ENCODE measurements at regions not wholly inside any gene's neighbourhood (a gene's known extent, or its start where the extent isn't known, plus 50 kb on each side); places are given as distances from the start of the nearest gene placed in this dataset.
A peak's percentile ranks its signal among the peaks of the same experiment; 100 is the strongest.

GRCh38 chr16:72406390-72406789 lies 234.4 kb upstream of the PMFBP1 start:
- DNase-seq (ENCODE audit: low spot score): no peak

- no peak for DNase-seq (ENCODE audit: low spot score)
Measured at GRCh38 chr16:72404299-72404698, 232.3 kb upstream of the PMFBP1 start.

GRCh38 chr16:72401084-72401361 lies 229.1 kb upstream of the PMFBP1 start:
- no peak for DNase-seq (ENCODE audit: low spot score)

GRCh38 chr16:72400257-72401083 lies 228.5 kb upstream of the PMFBP1 start:
- DNase-seq (ENCODE audit: low spot score): peak; percentile 35

DNA sequence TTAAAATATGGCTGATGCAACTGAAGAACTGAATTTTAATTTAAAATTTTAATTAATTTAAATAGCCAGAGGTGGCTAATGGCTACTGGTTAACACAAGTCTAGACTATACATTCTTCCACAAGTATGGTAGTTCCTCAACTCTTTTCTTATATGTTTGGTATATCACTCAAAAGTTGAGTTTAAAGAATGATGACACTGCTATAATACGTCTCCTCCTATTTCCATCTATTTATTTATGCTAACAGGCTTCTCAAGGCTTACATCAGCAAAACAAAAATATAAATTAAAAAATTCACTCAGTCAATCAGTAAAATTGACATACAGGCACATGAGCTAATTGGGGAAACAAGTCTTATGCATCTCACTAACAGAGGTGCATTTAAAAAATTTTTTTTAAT lies 227.9 kb upstream of the PMFBP1 start:
- no peak for DNase-seq (ENCODE audit: low spot score)

DNA sequence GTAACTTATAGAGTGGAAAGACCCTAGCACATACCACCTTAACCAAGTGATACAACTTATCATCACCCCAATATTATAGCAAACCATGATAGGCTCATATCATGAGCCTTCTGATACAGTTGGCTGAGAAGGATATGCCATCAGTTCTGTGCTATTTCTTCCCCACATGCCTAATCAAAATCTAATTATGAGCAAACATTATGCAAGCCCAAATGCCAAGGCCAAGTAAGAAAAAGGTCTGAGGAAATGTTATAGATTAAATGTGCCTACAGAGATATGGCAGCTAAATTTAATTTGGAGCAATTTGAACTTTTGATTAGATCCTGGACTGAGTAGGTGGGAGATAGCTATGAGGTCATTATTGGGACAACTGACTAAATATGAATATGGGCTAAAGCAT lies 225.9 kb upstream of the PMFBP1 start:
- no peak for DNase-seq (ENCODE audit: low spot score)

GRCh38 chr16:72394526-72394925 lies 222.6 kb upstream of the PMFBP1 start:
- no peak for DNase-seq (ENCODE audit: low spot score)

DNA sequence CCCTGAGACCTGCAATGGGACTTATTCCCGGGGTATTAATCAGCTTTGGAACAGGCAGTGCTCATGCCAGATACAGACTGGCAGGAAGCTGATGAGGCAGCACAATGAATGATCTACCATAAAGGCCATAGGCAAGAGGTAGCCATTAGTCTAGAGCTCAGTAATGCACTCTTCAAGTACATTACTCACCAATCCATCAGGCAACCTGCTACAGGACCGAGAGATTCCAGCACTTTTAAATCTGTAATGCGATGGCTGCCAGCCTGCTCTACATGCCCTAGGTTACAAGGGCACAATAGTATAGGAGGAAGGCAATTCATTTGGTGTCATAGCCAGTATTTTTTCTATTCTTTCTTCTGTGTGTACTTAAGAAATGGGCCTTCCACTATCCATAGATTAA lies 217.8 kb upstream of the PMFBP1 start:
- no peak for DNase-seq (ENCODE audit: low spot score)

DNA sequence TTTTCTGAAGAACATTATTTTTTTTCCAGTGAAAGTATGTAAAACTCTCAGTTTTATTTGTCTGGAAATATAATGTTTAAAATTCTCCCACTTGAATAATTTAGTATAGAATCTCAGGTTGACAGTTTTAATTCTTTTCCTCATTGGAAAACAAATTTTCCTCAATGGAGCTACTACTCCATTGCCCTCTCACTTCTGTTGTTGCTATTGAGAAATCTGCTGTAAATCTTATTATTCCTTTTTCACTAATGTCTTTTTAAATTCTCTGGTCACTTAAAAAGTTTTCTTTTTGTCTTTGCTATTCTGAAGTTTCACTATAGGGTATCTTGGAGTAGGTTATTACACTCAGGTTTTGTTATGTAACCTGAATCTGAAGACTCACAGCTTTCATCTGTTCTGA lies 216.1 kb upstream of the PMFBP1 start:
- DNase-seq (ENCODE audit: low spot score): no peak

GRCh38 chr16:72384651-72385050 lies 212.7 kb upstream of the PMFBP1 start:
- DNase-seq (ENCODE audit: low spot score): no peak

DNA sequence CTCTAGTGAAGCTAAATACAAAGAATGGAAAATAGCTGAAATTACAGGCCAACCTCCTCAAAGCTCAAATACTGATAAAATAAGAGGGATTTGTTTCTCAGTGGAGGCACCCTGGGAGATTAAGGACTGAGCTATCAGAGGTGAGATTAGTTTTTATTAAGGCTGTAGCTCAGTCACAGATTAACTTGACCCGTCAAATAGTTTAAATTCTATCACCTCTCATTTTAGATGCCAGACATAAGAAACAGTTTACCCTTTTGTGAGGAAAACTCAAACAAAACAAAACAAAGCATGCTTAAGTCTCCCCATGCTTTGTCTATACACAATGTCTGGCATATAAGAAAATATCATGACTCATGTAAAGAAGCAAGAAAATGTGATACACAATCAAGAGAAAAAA lies 208.3 kb upstream of the PMFBP1 start:
- DNase-seq (ENCODE audit: low spot score): no peak

GRCh38 chr16:72373201-72373600 lies 201.2 kb upstream of the PMFBP1 start:
- no peak for DNase-seq (ENCODE audit: low spot score)

DNA sequence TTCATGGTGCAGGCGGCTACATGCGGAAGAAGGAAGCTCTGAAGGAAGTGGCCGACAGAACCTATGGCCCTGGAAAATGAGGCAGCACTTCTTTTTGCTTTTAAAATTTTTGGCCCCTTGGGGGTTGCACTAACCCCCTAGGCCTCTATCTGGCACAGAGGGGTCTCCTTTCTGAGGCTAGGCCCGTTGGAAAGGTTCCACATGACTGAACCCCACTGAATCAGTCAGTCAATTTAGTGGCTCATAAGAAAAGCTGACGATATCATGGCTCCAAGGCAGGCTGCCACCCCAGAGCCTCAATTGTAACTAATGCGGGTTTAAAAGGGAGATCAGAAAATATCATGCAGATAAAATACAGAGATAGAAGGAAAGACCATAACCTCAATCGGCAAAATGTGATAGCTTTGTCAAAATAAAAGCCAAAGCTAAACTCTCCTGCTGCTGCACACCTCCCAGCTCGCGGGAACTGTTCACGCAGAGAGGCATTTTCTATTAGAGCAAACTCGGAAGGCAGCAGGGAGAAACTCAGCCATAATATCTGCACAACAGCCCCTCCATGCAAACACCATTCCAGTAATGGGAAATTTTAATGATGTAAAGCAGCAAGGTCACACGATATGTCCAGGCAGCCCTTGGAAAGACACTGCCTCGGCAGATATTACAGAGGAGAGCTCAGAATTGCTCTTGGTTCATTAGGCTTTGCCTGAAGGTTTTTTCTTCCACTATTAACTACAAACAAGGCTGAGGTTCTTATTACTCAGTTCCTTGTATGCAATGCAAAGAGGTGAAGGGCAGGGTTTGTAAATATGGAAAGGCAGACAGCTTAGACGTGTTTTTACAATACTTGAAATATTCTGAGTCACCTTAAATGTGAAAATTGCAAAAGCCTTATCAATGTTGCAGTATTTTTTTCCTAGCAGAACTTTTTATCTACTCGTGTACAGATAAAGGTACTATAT lies 200.4 kb upstream of the PMFBP1 start:
- no peak for DNase-seq (ENCODE audit: low spot score)

GRCh38 chr16:72371307-72372086 lies 199.5 kb upstream of the PMFBP1 start:
- no peak for DNase-seq (ENCODE audit: low spot score)

DNA sequence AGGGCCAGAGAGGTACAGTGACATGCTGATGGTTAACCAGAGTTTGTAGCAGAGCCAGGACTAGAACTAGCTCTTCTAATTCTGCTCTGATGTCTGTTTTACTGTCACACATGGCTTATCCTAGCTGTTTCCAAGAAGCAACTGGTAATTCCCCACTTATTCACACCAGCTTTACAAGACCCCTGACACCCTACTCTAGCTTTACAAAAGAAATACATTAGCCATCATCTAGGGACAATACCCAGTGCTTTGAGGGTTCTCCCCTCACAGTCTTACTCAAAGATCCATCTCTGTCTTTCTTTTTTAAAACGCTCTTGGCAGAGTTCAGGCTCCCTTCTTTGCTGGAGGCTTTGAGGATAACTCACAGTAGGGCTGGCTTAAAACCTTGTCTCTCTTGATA lies 197.3 kb upstream of the PMFBP1 start:
- DNase-seq (ENCODE audit: low spot score): no peak

GRCh38 chr16:72367851-72368250 lies 195.9 kb upstream of the PMFBP1 start:
- DNase-seq (ENCODE audit: low spot score): no peak

DNA sequence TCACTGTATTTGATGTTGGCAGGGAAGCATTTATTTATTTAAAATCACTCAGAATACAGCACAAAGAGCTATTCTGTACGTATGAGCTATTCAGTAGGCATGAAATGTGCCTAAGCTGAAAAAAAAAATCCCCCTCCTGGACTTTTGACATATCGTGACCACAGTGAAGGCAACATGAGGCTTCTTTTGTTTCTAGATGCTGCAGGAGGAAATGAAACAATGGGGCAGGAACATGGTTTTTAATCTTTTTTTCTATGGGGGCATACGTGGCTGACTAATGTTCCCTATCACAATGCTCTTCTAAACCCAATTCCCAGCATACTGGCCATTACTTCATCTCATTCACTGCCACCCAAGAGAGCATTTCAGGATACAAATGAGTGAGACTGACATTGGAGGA lies 191.0 kb upstream of the PMFBP1 start:
- no peak for DNase-seq (ENCODE audit: low spot score)

GRCh38 chr16:72362476-72362875 lies 190.5 kb upstream of the PMFBP1 start:
- no peak for DNase-seq (ENCODE audit: low spot score)

- no peak for DNase-seq (ENCODE audit: low spot score)
Measured at GRCh38 chr16:72357910-72358309, 186.0 kb upstream of the PMFBP1 start.

GRCh38 chr16:72355561-72355960 lies 183.6 kb upstream of the PMFBP1 start:
- no peak for DNase-seq (ENCODE audit: low spot score)

GRCh38 chr16:72349719-72350118 lies 177.8 kb upstream of the PMFBP1 start:
- no peak for DNase-seq (ENCODE audit: low spot score)

DNA sequence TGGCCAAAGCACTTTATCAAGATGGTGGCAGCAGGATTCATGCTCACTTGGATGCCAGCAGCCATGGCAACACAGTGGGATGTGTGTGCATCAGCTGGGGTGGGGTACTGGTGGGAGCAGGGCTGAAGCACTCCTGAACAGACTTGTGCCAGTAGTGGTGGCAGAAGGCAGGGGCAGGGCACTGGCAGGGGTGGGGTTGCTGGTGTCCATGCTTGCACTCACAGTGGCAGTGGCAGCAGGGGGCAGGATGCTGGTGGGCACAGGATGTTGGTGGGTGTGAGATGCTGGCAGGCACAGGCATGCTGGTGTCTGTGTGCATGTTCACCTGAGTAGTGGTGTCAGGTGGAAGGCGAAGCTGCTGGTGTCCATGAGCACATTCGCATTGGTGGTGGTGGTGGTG lies 161.0 kb upstream of the PMFBP1 start:
- no peak for DNase-seq (ENCODE audit: low spot score)

DNA sequence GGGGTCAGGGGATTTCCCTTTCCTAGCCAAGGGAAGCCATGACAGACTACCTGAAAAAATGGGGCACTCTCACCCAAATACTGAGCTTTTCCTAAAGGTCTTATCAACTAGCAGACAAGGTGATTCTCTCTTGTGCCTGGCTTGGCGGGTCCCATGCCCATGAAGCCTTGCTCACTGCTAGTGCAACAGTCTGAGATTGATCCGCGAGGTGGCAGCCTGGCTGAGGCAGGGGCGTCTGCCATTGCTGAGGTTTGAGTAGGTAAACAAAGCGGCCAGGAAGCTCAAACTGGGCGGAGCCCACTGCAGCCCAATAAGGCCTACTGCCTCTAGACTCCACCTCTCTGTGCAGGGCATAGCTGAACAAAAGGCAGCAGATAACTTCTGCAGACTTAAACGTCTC lies 152.6 kb upstream of the PMFBP1 start:
- no peak for DNase-seq (ENCODE audit: low spot score)

All from LoVo (cell line).